Iris pigment epithelial cell (primary cell): ENCODE measurements at regions not wholly inside any gene's neighbourhood (a gene's known extent, or its start where the extent isn't known, plus 50 kb on each side); places are given as distances from the start of the nearest gene placed in this dataset.
"Not testable (repeated sequence)": the region's sequence is repeated elsewhere in the genome, so short reads cannot be mapped to it uniquely, and the experiment has no call there.

Experiments used
- DNase-seq: peaks from one replicate; pipeline ENCODE4 v3.0.0-alpha.2; 2011; ENCODE audit warnings: low read depth

GRCh38 chr13:90798381-90798780 lies 549.1 kb upstream of the MIR17HG start:
- DNase-seq = no peak

- DNase-seq = no peak
These were observed 547.3 kb upstream of the MIR17HG start for GRCh38 chr13:90800082-90800746.

- no peak for DNase-seq
These were observed 545.9 kb upstream of the MIR17HG start for GRCh38 chr13:90801621-90802020.

GRCh38 chr13:90803210-90803609 lies 544.3 kb upstream of the MIR17HG start:
- no peak for DNase-seq

- DNase-seq = no peak
These were observed 541.4 kb upstream of the MIR17HG start for GRCh38 chr13:90806016-90806615.

- no peak for DNase-seq
These were observed 540.6 kb upstream of the MIR17HG start for GRCh38 chr13:90806892-90807291.

GRCh38 chr13:90808838-90809237 lies 538.6 kb upstream of the MIR17HG start:
- DNase-seq = no peak

- DNase-seq = no peak
These were observed 523.5 kb upstream of the MIR17HG start for GRCh38 chr13:90824032-90824431.

GRCh38 chr13:90826688-90827087 lies 520.8 kb upstream of the MIR17HG start:
- DNase-seq = no peak

- DNase-seq = no peak
These were observed 516.7 kb upstream of the MIR17HG start for GRCh38 chr13:90830782-90831181.

- no peak for DNase-seq
These were observed 513.5 kb upstream of the MIR17HG start for GRCh38 chr13:90833951-90834350.

GRCh38 chr13:90834700-90835099 lies 512.8 kb upstream of the MIR17HG start:
- DNase-seq = no peak

GRCh38 chr13:90835826-90836225 lies 511.7 kb upstream of the MIR17HG start:
- DNase-seq = no peak

- DNase-seq = no peak
These were observed 509.0 kb upstream of the MIR17HG start for GRCh38 chr13:90838317-90838960.

GRCh38 chr13:90839061-90839460 lies 508.4 kb upstream of the MIR17HG start:
- no peak for DNase-seq

- no peak for DNase-seq
These were observed 500.6 kb upstream of the MIR17HG start for GRCh38 chr13:90846936-90847335.

- DNase-seq = not testable (repeated sequence)
These were observed 493.8 kb upstream of the MIR17HG start for GRCh38 chr13:90853666-90854065.

GRCh38 chr13:90857921-90858320 lies 489.6 kb upstream of the MIR17HG start:
- no peak for DNase-seq

GRCh38 chr13:90866006-90866405 lies 481.5 kb upstream of the MIR17HG start:
- DNase-seq = no peak

- DNase-seq = peak; percentile 81
These were observed 480.2 kb upstream of the MIR17HG start for GRCh38 chr13:90867336-90867683.

- DNase-seq = peak; percentile 35
These were observed 479.1 kb upstream of the MIR17HG start for GRCh38 chr13:90868321-90868920.

- no peak for DNase-seq
These were observed 477.9 kb upstream of the MIR17HG start for GRCh38 chr13:90869580-90869979.

GRCh38 chr13:90872491-90873025 lies 474.9 kb upstream of the MIR17HG start:
- no peak for DNase-seq
